Gastroesophageal sphincter (tissue), 3 donors: ENCODE measurements at regions not wholly inside any gene's neighbourhood (a gene's known extent, or its start where the extent isn't known, plus 50 kb on each side); places are given as distances from the start of the nearest gene placed in this dataset.

ENCODE experiments used
- POLR2AphosphoS5 ChIP-seq: sonication (generic); formaldehyde crosslinking; IDR thresholded peaks from one replicate; pipeline ENCODE4 v1.6.1; 2017; ENCODE audit warnings: antibody characterized with exemption
- TF ChIP-seq, protein P1 (sequence below), 4 experiments: fragments of 200-600 bp in 2 of 4; fragments of 450-650 bp in 2 of 4; sonication (generic) in 1 of 4; IDR thresholded peaks; one replicate each; pipeline ENCODE4 v1.5.1; 2017 to 2019; ENCODE audit warnings: antibody characterized with exemption in 4 of 4, mild to moderate bottlenecking in 2 of 4, moderate library complexity in 2 of 4

DNA sequence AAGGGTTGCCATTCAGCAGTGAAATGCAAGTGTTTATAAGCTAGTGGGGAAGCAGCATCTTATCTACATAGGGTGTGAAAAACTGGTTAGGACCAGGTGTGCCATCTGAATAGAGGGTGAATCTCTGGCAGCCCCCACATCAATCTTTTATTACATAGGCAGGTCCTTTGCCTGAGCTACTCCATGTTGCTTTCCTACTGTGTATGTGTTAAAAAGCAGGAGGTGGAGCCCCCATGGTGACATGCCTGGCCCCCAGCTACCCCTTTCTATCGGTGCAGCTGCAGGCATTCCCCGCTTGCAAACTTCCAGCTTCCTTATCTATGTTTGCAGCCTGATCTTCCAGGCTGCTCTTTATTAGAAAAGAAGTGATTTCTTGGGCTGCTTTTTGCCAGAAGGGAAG lies 353.5 kb downstream of the SPATA31D1 start:
- TF ChIP-seq, protein P1, sequence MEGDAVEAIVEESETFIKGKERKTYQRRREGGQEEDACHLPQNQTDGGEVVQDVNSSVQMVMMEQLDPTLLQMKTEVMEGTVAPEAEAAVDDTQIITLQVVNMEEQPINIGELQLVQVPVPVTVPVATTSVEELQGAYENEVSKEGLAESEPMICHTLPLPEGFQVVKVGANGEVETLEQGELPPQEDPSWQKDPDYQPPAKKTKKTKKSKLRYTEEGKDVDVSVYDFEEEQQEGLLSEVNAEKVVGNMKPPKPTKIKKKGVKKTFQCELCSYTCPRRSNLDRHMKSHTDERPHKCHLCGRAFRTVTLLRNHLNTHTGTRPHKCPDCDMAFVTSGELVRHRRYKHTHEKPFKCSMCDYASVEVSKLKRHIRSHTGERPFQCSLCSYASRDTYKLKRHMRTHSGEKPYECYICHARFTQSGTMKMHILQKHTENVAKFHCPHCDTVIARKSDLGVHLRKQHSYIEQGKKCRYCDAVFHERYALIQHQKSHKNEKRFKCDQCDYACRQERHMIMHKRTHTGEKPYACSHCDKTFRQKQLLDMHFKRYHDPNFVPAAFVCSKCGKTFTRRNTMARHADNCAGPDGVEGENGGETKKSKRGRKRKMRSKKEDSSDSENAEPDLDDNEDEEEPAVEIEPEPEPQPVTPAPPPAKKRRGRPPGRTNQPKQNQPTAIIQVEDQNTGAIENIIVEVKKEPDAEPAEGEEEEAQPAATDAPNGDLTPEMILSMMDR (IDR thresholded peaks at IDR 0.05), result no peak
- no peak for TF ChIP-seq POLR2AphosphoS5
